ENCODE measurements at regions not wholly inside any gene's neighbourhood (a gene's known extent, or its start where the extent isn't known, plus 50 kb on each side); places are given as distances from the start of the nearest gene placed in this dataset.
"Not testable (repeated sequence)": the region's sequence is repeated elsewhere in the genome, so short reads cannot be mapped to it uniquely, and the experiment has no call there.

DNA sequence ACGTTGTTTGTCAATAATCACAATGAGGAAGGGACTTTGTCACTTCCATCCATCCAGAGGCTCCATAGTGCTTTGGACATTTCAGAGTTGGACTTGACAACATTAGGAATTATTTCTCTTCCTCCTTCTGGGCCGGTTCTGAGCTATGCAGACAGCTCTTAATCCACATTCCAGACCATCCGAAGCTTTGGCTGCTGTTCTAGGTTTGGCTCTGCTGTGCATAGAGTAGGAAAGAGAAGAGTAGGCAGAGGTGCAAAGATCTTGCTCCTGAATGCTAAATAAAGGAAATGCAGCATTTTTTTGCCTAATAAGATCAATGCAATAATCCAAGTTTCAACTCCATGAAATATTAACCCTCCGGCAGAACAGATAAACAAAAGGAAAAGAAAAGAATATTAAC, 216.3 kb upstream of the PRNP start:
- no peak for DNase-seq (ENCODE audit: low read depth in 2 of 2)

DNA sequence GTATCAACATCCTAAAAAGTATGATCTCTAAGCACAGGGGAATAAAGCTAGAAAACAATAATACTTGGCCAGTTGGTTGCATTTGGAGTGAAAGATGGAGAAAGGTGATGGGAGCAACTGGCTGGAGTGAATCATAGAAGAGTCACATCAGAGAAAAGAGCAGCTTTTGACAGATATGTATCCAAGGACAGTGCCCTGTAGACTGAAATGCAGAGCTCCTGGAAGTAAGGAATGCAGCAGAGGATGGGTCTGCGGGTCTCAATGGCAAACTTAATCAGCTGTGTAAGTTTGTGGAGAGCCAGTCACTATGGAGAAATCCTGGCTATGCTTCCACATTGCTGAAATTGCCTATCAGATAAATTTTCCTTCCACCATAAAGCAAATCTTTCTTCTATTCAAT, 218.1 kb upstream of the PRNP start:
- DNase-seq (ENCODE audit: low read depth in 2 of 2) = no peak

GRCh38 chr20:4465855-4466545, 216.9 kb upstream of the ADRA1D start:
- no peak for DNase-seq (ENCODE audit: low read depth in 2 of 2)

DNA sequence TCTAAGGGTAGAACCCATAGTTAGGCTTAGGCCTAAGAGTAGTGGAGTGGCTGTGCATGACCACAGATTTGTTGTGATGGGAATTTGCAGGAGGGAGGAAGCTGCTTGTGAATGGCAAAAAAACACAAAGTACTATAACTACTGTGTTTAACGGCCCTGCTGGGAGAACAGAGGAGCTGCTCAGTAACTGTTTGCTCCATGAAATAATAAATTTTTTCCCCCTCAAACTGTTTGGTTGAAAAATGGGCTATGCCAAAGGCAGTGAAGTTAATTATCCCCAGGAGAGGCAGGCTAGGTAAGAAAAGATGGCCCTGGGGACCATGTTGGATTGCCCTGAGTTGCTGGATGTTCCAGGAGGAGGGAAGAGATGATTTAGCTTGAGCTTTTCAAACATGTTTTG, 216.1 kb upstream of the ADRA1D start:
- no peak for DNase-seq (ENCODE audit: low read depth in 2 of 2)

DNA sequence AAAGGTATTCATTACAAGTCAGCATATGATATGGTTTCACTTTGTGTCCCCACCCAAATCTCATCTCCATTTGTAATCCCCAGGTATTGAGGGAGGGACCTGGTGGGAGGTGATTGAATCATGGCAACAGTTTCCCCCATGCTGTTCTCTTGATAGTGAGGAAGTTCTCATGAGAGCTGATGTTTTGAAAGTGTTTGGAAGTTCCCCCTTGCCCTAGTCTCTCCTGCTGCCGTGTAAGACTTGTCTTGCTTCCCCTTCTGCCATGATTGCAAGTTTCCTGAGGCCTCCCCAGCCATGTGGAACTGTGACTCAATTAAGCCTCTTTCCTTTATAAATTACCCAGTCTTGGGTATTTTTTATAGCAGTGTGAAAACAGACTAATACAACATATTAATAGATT, 213.7 kb upstream of the ADRA1D start:
- DNase-seq (ENCODE audit: low read depth in 2 of 2) = not testable (repeated sequence)

GRCh38 chr20:4459081-4459480, 210.0 kb upstream of the ADRA1D start:
- no peak for DNase-seq (ENCODE audit: low read depth in 2 of 2)

- no peak for DNase-seq (ENCODE audit: low read depth in 2 of 2)
These were observed 208.8 kb upstream of the ADRA1D start for GRCh38 chr20:4457566-4458543.

GRCh38 chr20:4455996-4456395, 206.9 kb upstream of the ADRA1D start:
- no peak for DNase-seq (ENCODE audit: low read depth in 2 of 2)

GRCh38 chr20:4455301-4455701, 206.2 kb upstream of the ADRA1D start:
- no peak for DNase-seq (ENCODE audit: low read depth in 2 of 2)

- DNase-seq (ENCODE audit: low read depth in 2 of 2) = no peak
These were observed 205.0 kb upstream of the ADRA1D start for GRCh38 chr20:4454111-4454510.

DNA sequence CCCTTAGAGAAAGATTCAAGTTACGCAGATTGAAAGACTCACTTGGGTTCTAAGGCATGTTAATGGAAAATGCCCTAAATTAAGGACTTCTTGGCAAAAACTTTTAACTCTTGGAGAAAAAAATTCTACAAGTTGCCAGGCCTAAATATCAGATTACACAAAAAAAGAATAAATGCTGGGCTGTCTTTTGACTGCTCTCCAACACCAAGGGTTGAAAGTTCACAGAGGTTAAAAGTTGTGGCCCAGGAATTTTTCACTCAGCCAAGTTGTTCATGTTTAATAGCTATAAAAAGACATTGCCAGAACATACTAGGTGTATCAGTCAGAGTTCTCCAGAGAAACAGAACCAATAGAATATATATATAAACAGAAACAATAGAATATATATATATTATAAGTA, 204.3 kb upstream of the ADRA1D start:
- DNase-seq (ENCODE audit: low read depth in 2 of 2) = no peak

- DNase-seq (ENCODE audit: low read depth in 2 of 2) = no peak
These were observed 202.5 kb upstream of the ADRA1D start for GRCh38 chr20:4451487-4452081.

DNA sequence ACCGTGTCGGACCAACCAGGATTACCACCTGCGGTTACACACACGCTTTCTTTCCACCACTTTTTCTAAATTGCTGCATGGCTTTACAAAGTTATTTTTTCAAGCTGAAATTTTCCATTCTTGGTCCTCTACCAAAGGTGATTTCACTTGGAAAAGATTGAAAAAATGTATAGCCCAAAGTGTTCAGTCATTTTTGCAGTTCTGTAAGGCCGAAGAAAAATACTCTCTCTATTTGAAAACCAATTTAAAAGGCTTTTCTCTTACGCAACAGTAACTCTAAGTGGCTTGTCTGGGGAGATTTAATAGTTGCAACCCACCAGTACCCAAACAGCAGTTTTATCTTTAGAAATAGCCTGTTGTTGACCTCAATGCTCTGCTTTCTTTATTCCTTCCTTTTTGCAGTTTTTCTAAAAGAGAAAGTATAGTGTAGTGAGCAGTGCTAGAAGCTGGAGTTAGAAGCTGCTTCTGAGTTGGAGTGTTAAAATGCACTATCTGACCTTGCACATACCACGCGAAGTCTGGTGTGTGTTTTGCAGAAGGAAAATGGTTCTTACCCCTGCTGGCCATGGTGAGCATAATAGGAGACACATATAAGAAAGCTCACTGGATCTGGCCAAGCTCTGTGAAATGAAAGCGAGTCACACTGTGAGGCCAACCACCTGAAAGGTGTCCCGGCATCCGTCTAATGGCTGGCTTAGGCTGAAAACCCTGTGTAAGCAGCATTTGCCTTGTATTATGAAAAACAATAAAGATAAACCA, 201.0 kb upstream of the ADRA1D start:
- DNase-seq (ENCODE audit: low read depth in 2 of 2) = no peak

- DNase-seq (ENCODE audit: low read depth in 2 of 2) = no peak
These were observed 196.7 kb upstream of the ADRA1D start for GRCh38 chr20:4445784-4446183.

DNA sequence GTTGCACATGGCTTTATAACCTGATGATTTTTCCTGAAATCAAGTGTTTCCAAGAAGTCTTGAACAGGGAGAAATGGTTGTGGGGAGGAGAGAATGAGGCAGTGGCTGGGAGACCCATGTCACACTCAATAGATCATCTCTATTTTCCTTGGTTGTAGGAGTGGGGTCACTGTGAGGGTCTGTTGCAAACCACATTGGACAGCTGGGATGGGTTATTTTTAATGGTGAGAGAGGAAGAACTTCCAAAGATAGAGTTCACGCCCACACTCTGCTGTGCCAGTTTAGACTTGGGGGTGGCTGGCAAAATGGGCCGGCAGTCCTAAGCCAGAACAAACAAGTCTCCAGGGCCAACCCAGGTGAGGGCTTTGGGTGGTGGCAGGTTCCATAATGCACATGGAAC, 196.2 kb upstream of the ADRA1D start:
- DNase-seq (ENCODE audit: low read depth in 2 of 2) = no peak

DNA sequence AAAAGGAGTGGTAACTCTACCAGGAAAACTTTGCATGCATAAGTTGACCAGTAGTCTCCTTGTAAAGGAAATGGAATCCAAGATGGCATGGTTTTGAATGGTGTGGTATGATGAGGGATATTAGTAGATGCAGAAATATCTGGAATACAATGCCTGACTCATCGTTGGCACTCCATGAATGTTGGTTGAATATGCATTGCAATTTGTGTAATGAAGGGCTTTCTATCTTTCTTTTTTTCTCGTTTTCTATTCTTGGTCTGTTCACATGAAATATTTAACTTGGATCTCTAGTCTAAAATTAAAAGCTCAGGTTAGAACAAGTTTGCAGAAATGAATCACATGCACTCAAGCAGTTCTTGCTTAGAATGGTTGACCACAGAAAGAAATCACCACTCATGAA, 195.3 kb upstream of the ADRA1D start:
- no peak for DNase-seq (ENCODE audit: low read depth in 2 of 2)

DNA sequence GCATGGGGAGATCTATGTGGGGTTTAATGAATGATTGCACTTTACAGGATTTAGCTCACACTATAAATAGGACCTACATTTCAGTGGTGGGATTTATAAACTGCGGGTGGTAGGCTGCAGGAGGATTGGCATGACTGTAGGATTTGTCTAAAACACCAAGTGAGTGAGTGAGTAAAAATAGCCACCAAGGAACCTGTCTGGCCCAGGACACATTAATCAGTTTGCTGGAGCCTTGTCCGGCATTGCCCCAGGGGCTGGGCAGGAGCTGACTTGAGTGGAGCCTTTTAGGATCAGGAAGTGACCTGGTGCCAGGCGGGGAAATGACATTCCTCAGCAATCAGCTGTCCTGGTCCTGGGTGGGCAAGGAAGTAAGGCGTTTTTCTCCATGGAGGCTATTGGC, 193.9 kb upstream of the ADRA1D start:
- DNase-seq (ENCODE audit: low read depth in 2 of 2) = no peak

DNA sequence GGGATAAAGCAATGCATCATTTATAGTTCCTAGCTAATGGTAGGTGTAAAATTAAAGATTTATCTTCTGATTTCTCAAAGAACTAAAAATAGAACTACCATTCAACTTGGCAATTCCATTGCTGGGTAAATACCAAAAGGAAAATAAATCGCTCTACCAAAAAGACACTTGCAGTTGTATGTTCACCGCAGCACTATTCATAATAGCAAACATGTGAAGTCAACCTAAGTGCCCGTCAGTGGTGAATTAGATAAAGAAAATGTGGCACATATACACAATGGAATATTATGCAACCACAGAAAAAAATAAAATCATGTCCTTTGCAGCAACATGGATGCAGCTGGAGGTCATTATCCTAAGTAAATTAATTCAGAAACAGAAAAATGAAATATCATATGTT, 192.8 kb upstream of the ADRA1D start:
- no peak for DNase-seq (ENCODE audit: low read depth in 2 of 2)

GRCh38 chr20:4441191-4441590, 192.1 kb upstream of the ADRA1D start:
- DNase-seq (ENCODE audit: low read depth in 2 of 2) = no peak

- no peak for DNase-seq (ENCODE audit: low read depth in 2 of 2)
These were observed 190.4 kb upstream of the ADRA1D start for GRCh38 chr20:4439461-4439860.

DNA sequence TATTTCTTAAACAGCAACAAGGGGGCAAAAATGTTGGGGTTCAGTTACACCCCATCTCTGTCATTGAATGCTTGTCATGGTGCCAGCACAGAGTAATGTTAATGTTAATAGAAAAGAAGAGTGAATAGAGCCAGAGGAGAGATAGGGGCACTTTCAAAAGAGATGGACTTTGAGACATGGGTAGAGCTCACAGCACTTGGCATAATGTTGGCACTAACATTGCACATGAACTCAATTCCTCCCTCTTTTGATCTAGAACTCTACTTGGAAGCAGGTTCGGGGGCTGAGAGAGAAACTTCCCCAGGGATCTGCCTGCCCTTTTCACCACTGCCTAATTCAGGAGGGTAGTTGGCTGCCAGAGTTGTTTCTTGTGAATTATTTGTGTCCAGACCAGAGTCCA, 188.0 kb upstream of the ADRA1D start:
- DNase-seq (ENCODE audit: low read depth in 2 of 2) = no peak

All from stimulated activated CD4-positive, alpha-beta T cell treated with anti-CD3 and anti-CD28 coated beads, Interleukin-15, amount 100 ng/mL, for 48 hours (primary cell).